K562 (cell line): ENCODE measurements at regions not wholly inside any gene's neighbourhood (a gene's known extent, or its start where the extent isn't known, plus 50 kb on each side); places are given as distances from the start of the nearest gene placed in this dataset.

Experiments used
- E2F3 ChIP-seq: fragments of 250-450 bp; sonication (Bioruptor Pico); IDR thresholded peaks from 2 replicates; pipeline ENCODE4 v1.4.0; 2020; ENCODE audit warnings: mild to moderate bottlenecking
- MAZ ChIP-seq, 2 experiments: fragments of 450-650 bp in 1 of 2; sonication (generic) in 1 of 2; formaldehyde crosslinking; IDR thresholded peaks in 1 of 2; conservative IDR thresholded peaks in 1 of 2; 2 replicates each; pipeline versions ENCODE4 v1.4.0 to v1.5.0; 2020; ENCODE audit warnings: mild to moderate bottlenecking in 1 of 2, missing genetic modification reagents in 1 of 2
- MECOM ChIP-seq: fragments of 250-450 bp; sonication (Bioruptor Pico); IDR thresholded peaks from 2 replicates; pipeline ENCODE4 v1.8.0; 2022; ENCODE audit warnings: inconsistent platforms
- NEUROD1 ChIP-seq: fragments of 150-350 bp; IDR thresholded peaks from 2 replicates; pipeline ENCODE4 v1.6.1; 2014; ENCODE audit warnings: borderline replicate concordance, low read length, low read depth; ENCODE audit not compliant: partially characterized antibody
- PRPF4 ChIP-seq: fragments of 200-400 bp; formaldehyde crosslinking; IDR thresholded peaks from one replicate; pipeline ENCODE4 v1.6.1; 2017; ENCODE audit warnings: low read length, low read depth, mild to moderate bottlenecking; ENCODE audit not compliant: insufficient read depth, poor library complexity, severe bottlenecking
- RBM15 ChIP-seq: fragments of 200-400 bp; formaldehyde crosslinking; IDR thresholded peaks from 2 replicates; pipeline ENCODE4 v1.6.1; 2018; ENCODE audit warnings: mild to moderate bottlenecking, low read length, moderate library complexity; ENCODE audit not compliant: insufficient read depth
- SMAD1 ChIP-seq: fragments of 150-350 bp; IDR thresholded peaks from 2 replicates; pipeline ENCODE4 v1.6.1; 2014; ENCODE audit warnings: low read length, low read depth; ENCODE audit not compliant: partially characterized antibody
- ZBTB2 ChIP-seq: fragments of 450-650 bp; IDR thresholded peaks from 2 replicates; pipeline ENCODE4 v1.6.1; 2016; ENCODE audit warnings: antibody characterized with exemption
- ZNF311 ChIP-seq: fragments of 250-450 bp; sonication (Bioruptor Pico); IDR thresholded peaks from 2 replicates; pipeline ENCODE4 v1.4.0; 2020; ENCODE audit warnings: mild to moderate bottlenecking, moderate library complexity
- ZNF561 ChIP-seq: fragments of 450-650 bp; formaldehyde crosslinking; conservative IDR thresholded peaks from 2 replicates; pipeline ENCODE4 v1.4.0; 2020; ENCODE audit warnings: mild to moderate bottlenecking, moderate library complexity
- TF ChIP-seq, protein P1 (sequence below): fragments of 450-650 bp; IDR thresholded peaks from 2 replicates; pipeline ENCODE4 v1.6.1; 2016; ENCODE audit warnings: mild to moderate bottlenecking, moderate library complexity
- TF ChIP-seq, protein P2 (sequence below), 3 experiments: IDR thresholded peaks in 2 of 3; conservative IDR thresholded peaks in 1 of 3; 2 replicates each; pipeline ENCODE4 v1.5.1; 2011 to 2012; ENCODE audit warnings: low read length in 3 of 3, mild to moderate bottlenecking in 3 of 3, control low read depth in 2 of 3, improper control_type of control experiment in 1 of 3, inconsistent platforms in 1 of 3, low read depth in 1 of 3, mixed read lengths in 1 of 3, moderate library complexity in 1 of 3; ENCODE audit not compliant: insufficient read depth in 2 of 3

GRCh38 chr3:193912621-193913178 is 223.2 kb upstream of the HES1 start (continued):
- TF ChIP-seq ZBTB2 (no peak), ZNF561 (CRISPR knock-in tag) (no peak), MECOM (0 out of 2 replicates have a peak, but pooled peaks have one; percentile 7), PRPF4 (no peak), E2F3 (CRISPR knock-in tag) (no peak), SMAD1 (peak; percentile 43), ZNF311 (CRISPR knock-in tag) (no peak; the same call in 1 of the 2 replicates), RBM15 (no peak), NEUROD1 (no peak), MAZ (CRISPR knock-in tag; conservative IDR thresholded peaks at IDR 0.05 in 1 of 2, IDR thresholded peaks at IDR 0.05 in 1 of 2) (0 out of 4 replicates have a peak, but pooled peaks of 1 of the 2 experiments have one; percentile 16)
- TF ChIP-seq, protein P1, sequence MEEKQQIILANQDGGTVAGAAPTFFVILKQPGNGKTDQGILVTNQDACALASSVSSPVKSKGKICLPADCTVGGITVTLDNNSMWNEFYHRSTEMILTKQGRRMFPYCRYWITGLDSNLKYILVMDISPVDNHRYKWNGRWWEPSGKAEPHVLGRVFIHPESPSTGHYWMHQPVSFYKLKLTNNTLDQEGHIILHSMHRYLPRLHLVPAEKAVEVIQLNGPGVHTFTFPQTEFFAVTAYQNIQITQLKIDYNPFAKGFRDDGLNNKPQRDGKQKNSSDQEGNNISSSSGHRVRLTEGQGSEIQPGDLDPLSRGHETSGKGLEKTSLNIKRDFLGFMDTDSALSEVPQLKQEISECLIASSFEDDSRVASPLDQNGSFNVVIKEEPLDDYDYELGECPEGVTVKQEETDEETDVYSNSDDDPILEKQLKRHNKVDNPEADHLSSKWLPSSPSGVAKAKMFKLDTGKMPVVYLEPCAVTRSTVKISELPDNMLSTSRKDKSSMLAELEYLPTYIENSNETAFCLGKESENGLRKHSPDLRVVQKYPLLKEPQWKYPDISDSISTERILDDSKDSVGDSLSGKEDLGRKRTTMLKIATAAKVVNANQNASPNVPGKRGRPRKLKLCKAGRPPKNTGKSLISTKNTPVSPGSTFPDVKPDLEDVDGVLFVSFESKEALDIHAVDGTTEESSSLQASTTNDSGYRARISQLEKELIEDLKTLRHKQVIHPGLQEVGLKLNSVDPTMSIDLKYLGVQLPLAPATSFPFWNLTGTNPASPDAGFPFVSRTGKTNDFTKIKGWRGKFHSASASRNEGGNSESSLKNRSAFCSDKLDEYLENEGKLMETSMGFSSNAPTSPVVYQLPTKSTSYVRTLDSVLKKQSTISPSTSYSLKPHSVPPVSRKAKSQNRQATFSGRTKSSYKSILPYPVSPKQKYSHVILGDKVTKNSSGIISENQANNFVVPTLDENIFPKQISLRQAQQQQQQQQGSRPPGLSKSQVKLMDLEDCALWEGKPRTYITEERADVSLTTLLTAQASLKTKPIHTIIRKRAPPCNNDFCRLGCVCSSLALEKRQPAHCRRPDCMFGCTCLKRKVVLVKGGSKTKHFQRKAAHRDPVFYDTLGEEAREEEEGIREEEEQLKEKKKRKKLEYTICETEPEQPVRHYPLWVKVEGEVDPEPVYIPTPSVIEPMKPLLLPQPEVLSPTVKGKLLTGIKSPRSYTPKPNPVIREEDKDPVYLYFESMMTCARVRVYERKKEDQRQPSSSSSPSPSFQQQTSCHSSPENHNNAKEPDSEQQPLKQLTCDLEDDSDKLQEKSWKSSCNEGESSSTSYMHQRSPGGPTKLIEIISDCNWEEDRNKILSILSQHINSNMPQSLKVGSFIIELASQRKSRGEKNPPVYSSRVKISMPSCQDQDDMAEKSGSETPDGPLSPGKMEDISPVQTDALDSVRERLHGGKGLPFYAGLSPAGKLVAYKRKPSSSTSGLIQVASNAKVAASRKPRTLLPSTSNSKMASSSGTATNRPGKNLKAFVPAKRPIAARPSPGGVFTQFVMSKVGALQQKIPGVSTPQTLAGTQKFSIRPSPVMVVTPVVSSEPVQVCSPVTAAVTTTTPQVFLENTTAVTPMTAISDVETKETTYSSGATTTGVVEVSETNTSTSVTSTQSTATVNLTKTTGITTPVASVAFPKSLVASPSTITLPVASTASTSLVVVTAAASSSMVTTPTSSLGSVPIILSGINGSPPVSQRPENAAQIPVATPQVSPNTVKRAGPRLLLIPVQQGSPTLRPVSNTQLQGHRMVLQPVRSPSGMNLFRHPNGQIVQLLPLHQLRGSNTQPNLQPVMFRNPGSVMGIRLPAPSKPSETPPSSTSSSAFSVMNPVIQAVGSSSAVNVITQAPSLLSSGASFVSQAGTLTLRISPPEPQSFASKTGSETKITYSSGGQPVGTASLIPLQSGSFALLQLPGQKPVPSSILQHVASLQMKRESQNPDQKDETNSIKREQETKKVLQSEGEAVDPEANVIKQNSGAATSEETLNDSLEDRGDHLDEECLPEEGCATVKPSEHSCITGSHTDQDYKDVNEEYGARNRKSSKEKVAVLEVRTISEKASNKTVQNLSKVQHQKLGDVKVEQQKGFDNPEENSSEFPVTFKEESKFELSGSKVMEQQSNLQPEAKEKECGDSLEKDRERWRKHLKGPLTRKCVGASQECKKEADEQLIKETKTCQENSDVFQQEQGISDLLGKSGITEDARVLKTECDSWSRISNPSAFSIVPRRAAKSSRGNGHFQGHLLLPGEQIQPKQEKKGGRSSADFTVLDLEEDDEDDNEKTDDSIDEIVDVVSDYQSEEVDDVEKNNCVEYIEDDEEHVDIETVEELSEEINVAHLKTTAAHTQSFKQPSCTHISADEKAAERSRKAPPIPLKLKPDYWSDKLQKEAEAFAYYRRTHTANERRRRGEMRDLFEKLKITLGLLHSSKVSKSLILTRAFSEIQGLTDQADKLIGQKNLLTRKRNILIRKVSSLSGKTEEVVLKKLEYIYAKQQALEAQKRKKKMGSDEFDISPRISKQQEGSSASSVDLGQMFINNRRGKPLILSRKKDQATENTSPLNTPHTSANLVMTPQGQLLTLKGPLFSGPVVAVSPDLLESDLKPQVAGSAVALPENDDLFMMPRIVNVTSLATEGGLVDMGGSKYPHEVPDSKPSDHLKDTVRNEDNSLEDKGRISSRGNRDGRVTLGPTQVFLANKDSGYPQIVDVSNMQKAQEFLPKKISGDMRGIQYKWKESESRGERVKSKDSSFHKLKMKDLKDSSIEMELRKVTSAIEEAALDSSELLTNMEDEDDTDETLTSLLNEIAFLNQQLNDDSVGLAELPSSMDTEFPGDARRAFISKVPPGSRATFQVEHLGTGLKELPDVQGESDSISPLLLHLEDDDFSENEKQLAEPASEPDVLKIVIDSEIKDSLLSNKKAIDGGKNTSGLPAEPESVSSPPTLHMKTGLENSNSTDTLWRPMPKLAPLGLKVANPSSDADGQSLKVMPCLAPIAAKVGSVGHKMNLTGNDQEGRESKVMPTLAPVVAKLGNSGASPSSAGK, result 0 out of 2 replicates have a peak, but pooled peaks have one; percentile 32
- TF ChIP-seq, protein P2, sequence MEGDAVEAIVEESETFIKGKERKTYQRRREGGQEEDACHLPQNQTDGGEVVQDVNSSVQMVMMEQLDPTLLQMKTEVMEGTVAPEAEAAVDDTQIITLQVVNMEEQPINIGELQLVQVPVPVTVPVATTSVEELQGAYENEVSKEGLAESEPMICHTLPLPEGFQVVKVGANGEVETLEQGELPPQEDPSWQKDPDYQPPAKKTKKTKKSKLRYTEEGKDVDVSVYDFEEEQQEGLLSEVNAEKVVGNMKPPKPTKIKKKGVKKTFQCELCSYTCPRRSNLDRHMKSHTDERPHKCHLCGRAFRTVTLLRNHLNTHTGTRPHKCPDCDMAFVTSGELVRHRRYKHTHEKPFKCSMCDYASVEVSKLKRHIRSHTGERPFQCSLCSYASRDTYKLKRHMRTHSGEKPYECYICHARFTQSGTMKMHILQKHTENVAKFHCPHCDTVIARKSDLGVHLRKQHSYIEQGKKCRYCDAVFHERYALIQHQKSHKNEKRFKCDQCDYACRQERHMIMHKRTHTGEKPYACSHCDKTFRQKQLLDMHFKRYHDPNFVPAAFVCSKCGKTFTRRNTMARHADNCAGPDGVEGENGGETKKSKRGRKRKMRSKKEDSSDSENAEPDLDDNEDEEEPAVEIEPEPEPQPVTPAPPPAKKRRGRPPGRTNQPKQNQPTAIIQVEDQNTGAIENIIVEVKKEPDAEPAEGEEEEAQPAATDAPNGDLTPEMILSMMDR (IDR thresholded peaks at IDR 0.05 in 2 of 3, conservative IDR thresholded peaks at IDR 0.05 in 1 of 3; ENCODE audit: insufficient read depth in 2 of 3, low read depth in 1 of 3, low read length in 3 of 3), result no peak
